PC-9 (cell line): ENCODE measurements at regions not wholly inside any gene's neighbourhood (a gene's known extent, or its start where the extent isn't known, plus 50 kb on each side); places are given as distances from the start of the nearest gene placed in this dataset.

ENCODE experiments used
- EZH2 ChIP-seq: fragments of 200-600 bp; sonication (generic); IDR thresholded peaks from 2 replicates; pipeline ENCODE4 v1.8.0; 2017; ENCODE audit warnings: antibody characterized with exemption, low read depth
- TF ChIP-seq, protein P1 (sequence below): fragments of 200-600 bp; sonication (generic); conservative IDR thresholded peaks from 2 replicates; pipeline ENCODE4 v1.6.1; 2017; ENCODE audit warnings: mixed run types, antibody characterized with exemption, mild to moderate bottlenecking, moderate library complexity

- TF ChIP-seq, protein P1, sequence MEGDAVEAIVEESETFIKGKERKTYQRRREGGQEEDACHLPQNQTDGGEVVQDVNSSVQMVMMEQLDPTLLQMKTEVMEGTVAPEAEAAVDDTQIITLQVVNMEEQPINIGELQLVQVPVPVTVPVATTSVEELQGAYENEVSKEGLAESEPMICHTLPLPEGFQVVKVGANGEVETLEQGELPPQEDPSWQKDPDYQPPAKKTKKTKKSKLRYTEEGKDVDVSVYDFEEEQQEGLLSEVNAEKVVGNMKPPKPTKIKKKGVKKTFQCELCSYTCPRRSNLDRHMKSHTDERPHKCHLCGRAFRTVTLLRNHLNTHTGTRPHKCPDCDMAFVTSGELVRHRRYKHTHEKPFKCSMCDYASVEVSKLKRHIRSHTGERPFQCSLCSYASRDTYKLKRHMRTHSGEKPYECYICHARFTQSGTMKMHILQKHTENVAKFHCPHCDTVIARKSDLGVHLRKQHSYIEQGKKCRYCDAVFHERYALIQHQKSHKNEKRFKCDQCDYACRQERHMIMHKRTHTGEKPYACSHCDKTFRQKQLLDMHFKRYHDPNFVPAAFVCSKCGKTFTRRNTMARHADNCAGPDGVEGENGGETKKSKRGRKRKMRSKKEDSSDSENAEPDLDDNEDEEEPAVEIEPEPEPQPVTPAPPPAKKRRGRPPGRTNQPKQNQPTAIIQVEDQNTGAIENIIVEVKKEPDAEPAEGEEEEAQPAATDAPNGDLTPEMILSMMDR: no peak
- no peak for TF ChIP-seq EZH2
Measured at GRCh38 chr5:94021246-94021645, 279.8 kb upstream of the POU5F2 start.
